Stimulated activated CD8-positive, alpha-beta memory T cell treated with anti-CD3 and anti-CD28 coated beads, Interleukin-2, amount 100 ng/mL, for 48 hours (primary cell): ENCODE measurements at regions not wholly inside any gene's neighbourhood (a gene's known extent, or its start where the extent isn't known, plus 50 kb on each side); places are given as distances from the start of the nearest gene placed in this dataset.

Experiments
- DNase-seq, 2 donors: peaks; one replicate each; pipeline ENCODE4 v3.0.0-alpha.2; 2020; ENCODE audit warnings: low read depth in 2 of 2

DNA sequence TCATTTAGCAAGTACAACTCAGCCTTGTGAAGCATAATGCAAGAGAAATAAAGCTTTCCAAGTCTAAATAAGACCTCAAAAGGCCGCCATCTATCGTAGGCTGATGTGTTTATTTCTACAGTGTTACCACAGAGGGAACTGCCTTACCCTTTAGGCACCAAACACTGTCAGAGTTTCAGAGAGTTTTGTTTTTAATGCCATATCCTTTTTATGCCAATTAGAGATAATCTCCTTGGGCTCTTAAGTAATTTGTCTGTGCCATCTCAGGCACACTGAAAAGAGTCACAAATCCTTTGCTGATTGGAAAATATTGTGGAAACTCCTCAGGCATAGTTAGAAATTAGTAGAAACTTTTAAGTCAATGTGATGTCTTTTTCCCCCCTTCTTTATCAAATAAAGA is 797.1 kb downstream of the SLC4A3 start:
- no peak for DNase-seq

DNA sequence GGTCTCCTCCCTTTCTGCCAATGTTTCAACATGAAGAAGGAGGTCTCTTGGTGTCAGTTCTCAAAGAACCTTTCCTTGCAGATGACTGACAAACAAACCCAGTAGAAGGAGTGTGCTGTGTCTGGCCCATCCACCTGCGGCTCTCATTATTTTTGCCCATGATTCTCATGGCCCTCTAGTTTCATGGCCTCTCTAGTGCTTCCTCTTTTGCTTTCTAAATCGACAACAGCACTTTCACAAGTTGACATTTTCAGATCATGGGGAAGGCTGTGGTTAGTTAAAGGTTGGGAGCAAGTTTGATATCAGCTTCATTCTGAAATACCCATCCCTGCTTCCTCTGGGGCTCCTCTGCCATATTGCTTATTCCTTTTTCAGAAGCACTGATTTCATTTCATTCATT is 805.2 kb downstream of the SLC4A3 start:
- DNase-seq: no peak

GRCh38 chr2:220433131-220433530 is 805.7 kb downstream of the SLC4A3 start:
- DNase-seq: no peak

GRCh38 chr2:220434385-220434784 is 807.0 kb downstream of the SLC4A3 start:
- DNase-seq: no peak

- DNase-seq: no peak
Observed at GRCh38 chr2:220437938-220438337, 810.5 kb downstream of the SLC4A3 start.

- no peak for DNase-seq
Observed at GRCh38 chr2:220440731-220441130, 813.3 kb downstream of the SLC4A3 start.

- DNase-seq: no peak
Observed at GRCh38 chr2:220441404-220441803, 814.0 kb downstream of the SLC4A3 start.

DNA sequence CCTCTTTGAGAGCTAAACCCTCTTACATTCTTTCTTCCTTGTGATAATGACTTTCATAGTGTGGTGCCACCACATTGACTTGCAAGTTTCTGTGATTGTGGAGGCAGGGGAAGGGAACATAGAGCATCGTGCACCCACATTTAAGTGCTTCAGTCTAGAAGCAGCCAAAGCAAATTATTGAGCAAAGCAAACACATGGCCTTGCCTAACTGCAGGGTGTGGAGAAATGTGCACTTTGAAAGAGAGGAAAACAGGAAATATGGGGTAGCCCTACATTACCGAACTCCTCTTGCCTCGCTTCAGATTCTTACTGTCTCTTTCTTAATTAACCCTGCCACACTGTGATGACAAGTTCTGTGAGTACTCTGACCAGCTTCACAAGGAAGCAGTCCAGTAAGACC is 814.6 kb downstream of the SLC4A3 start:
- DNase-seq: no peak

DNA sequence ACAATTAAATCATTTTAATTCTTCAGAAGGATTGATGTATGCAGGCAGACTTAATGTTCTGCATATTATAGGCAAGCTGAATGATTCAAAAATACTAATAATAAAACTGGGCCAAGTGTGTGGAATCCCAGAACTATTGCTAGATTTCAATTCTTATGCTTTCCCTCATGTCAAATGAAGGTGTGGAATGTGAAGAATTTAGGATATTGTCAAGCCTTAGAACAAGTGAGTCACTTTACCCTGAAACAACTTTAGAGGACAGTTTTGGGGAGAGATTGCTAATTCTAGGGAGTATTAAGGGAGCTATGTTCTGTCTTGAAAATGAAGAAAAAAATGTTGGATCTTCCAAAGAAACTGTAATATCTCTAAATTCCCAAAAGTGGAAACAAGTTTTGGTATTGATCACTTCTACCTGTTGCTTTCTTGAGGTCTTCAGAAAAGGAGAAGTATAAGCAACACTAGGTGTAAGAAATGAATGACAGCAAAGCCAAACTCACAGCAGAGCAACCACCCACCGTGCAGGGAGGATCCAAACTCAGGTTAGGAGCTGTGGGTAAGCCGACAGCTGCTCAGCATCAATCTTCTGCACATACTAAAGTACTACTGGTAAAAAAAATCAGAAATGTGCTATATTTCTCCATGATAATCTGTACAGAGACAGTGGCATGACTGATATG is 818.1 kb downstream of the SLC4A3 start:
- no peak for DNase-seq

DNA sequence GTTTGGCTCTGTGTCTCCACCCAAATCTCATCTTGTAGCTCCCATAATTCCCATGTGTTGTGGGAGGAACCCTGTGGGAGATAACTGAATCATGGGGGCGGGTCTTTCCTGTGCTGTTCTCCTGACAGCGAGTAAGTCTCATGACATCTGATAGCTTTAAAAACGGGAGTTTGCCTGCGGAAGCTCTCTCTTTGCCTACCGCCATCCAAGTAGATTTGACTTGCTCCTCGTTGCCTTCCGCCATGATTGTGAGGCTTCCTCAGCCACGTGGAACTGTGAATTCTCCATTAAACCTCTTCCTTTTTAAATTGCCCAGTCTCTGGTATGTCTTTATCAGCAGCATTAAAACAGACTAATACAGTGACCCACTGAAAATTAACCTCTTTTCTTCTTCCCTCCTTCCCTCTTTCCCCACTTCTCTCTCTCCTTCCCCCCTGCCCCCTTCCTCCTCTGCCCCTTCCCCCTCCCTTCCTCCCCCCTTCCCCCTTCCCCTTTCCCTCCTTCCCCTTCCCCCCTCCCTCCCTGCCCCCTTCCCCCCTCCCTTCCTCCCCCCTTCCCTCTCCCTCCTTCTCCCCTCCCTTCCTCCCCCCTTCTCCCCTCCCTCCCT is 818.8 kb downstream of the SLC4A3 start:
- no peak for DNase-seq

DNA sequence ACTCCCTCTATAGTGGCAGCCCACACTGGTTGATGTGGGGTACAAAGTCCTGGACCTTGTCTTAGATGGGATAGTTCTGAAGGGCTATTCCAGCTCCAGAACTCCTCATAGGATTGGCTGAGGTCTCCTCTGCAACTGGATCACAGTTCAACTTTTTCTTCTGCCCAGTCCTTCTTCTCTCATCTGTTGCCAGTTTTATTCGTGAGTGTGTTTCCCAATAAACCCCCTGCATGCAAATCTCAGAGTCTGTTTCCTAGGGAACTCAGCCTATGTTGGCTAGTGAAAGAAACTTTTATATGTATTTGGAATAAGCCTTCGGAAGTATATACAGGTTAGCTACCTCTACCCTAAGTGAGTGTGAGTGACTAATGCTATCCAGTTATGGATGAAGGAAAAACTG is 823.4 kb downstream of the SLC4A3 start:
- no peak for DNase-seq

GRCh38 chr2:220451438-220451837 is 824.0 kb downstream of the SLC4A3 start:
- no peak for DNase-seq

DNA sequence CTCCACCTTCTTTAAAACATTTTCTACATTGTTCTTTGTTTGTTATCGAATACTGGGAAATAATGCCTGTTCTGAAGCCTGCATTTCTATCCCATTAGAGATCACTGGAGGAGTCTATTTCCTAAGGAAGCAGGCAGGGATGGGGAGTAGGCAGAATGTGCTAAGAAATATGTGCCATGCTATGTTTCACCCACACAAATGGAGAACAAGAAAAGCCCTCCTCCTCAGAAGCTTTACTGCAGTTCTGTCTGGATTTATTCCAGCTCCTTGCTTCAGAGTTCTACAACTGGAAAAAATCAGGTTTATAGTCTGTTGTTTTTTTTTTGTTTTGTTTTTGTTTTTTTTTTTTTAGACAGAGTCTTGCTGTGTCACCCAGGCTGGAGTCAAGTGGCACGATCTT is 825.1 kb downstream of the SLC4A3 start:
- DNase-seq: no peak

DNA sequence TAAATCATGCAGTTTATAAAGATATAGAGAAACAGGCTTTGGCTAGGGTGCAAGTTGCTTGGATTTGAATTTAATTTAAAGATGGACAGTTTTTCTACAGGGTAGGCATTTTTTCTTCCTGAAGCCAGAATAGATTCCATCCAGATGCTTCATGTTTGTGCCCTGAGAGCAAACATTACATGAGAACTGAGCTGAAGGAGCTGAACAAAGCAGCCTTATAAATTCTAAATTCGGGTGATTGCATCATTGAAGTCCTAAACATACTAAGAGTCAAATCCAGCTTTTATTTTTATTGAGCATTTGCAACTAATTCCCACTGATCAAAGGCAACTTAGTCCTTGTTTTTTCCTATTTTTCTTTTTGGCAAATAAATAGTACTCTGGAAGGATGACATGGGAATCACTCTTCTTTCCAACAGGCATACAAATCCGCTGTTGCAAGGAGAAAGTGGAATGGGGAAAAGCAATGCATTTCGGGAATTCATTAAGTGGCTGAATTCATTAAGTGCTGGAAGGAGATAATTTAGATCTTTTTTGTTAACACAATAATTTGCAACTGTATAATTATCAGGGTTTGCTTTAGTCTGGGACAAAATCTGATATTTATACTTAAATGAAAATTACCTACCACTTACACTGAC is 828.0 kb downstream of the SLC4A3 start:
- no peak for DNase-seq

DNA sequence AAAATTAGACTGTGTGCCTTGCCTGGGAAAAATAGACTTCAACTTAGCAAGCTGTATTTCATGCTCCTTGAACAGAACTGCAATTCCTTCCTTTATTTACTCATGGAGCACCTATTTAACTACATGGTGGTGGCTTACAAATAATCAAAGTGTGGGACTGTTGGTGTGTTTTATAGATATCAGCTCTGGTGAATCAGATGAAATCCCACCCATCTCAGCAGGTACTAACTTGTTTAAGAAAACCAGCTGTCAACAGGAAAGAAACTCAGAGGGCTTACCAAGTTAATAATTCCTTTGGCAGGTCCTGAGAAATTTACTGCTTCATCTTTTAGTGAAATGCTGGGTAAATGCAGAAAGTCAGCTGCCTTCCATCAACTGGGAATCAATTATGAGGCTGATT is 830.6 kb downstream of the SLC4A3 start:
- DNase-seq: no peak

DNA sequence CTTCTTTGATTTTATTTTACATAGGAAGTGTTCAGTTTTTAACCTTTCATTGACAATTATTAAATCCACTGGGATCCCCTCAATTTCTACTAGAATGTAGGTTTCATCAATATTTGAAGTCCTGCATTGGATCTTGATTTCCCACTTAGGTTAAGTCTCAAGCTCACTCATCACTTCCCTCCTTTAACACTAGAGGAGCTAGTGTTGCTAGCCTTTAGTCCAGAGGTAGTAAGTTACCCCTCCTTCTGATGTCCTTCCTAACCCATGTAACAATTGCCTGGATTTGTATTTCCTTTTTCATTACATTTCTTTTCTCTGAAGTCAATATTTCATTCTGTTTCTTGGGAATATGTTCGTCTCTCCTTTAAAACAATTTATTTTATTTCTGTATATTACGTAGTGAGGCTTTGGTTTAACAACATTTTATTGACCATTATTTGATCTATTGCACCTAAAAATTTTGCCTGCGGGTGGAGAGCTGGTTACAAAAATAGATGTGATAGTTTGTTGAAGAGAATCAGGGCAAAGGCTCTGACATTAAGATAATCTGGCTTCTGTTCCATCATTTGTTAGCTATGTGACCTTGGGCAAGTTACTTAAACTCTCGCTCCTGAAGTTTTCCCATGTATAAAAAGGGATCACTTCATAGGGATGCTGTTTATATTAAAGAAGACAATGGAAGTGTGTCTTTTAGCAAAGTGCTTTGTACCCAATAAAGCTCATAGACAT is 833.0 kb downstream of the SLC4A3 start:
- no peak for DNase-seq

GRCh38 chr2:220463876-220464275 is 836.4 kb downstream of the SLC4A3 start:
- DNase-seq: no peak

DNA sequence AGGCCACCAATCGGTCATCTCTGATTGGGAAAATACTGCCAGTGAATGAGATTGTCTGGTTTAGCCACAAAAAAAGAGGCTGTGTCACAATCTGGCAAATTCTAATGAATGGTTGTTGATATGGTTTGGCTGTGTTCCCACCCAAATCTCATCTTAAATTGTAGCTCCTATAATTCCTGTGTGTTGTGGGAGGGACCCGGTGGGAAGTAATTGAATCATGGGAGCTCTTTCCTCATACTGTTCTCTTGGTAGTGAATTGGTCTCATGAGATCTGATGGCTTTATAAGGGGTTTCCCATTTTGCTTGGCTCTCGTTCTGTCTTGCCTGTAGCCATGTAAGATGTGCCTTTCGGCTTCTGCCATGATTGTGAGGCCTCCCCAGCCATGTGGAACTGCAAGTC is 838.3 kb downstream of the SLC4A3 start:
- no peak for DNase-seq

DNA sequence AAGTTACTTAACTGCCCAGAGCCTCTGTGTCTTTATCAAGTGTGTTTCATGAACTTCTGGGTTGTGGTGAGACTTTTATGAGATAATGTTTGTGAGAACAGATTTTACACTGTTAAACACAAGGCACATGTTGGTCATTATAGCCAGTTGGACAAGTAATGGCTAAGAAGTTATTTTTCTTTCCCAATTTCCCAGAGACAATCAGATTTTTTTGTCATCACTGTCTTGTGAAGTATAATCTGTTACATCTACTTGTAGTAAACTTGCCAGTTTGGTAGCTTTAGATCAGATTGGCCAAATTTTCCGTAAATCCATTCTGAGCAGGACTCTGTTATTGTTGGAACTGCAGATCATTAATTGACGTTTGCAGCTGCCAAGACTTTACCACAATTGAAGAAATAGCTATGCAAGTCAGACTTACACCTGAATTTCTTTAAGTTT is 838.8 kb downstream of the SLC4A3 start:
- no peak for DNase-seq

GRCh38 chr2:220469201-220469600 is 841.8 kb downstream of the SLC4A3 start:
- no peak for DNase-seq

DNA sequence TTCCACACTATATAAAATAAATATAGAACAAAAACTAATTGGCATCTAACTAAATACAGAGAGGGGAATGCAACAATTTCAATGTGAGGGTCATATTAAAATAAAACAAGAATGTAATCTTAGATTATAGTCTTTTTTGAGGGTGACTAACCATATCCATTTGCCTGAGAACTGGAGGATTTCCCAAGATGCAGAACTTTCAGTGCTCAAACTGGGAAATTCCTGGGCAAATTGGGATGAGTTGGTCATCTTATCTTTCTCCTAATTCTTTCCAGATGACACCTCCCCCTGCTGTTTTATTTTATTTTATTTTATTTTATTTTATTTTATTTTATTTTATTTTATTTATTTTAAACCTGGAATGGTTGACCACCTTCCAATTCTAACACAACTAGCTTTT is 846.2 kb downstream of the SLC4A3 start:
- no peak for DNase-seq

GRCh38 chr2:220476877-220477276 is 849.4 kb downstream of the SLC4A3 start:
- DNase-seq: no peak
